H1 (cell line): ENCODE measurements at regions not wholly inside any gene's neighbourhood (a gene's known extent, or its start where the extent isn't known, plus 50 kb on each side); places are given as distances from the start of the nearest gene placed in this dataset.

ENCODE experiments used
- CTCF ChIA-PET: fragments of 300-600 bp; sonication (Branson Sonifier 250); formaldehyde crosslinking; loops from one replicate; lab custom pipeline; 2021; ENCODE audit not compliant: partially characterized antibody; lab: Charles Lee
- POLR2A ChIA-PET: fragments of 300-600 bp; sonication (Branson Sonifier 250); formaldehyde crosslinking; loops from one replicate; lab custom pipeline; 2021; ENCODE audit warnings: inconsistent platforms; ENCODE audit not compliant: partially characterized antibody; lab: Charles Lee
- DNase-seq, 2 experiments: peaks; one replicate each; pipeline versions ENCODE4 v3.0.0 to v3.0.0-alpha.2; 2010 to 2022; ENCODE audit warnings: low spot score in 2 of 2, low read depth in 1 of 2, mixed read lengths in 1 of 2
- FAIRE-seq: peaks from 2 replicates; lab custom pipeline; 2011; peaks lifted over from hg19 to GRCh38; lab: Jason Lieb, UNC
- H2AFZ ChIP-seq: 2 replicates; pipeline ENCODE4 v1.8.1; 2012; ENCODE audit warnings: low read length, inconsistent platforms
- H2AK5ac ChIP-seq: 2 replicates; pipeline ENCODE4 v1.6.1; 2013; ENCODE audit warnings: low read depth, low read length
- H2BK120ac ChIP-seq: replicated peaks from 2 replicates; pipeline ENCODE3; 2013; ENCODE audit warnings: low read depth, low read length, inconsistent platforms
- H2BK12ac ChIP-seq: 2 replicates; pipeline ENCODE4 v1.6.1; 2013; ENCODE audit warnings: low read depth, low read length
- H2BK15ac ChIP-seq: 2 replicates; pipeline ENCODE4 v1.6.1; 2013; ENCODE audit warnings: low read length
- H2BK20ac ChIP-seq: 2 replicates; pipeline ENCODE4 v1.6.1; 2013; ENCODE audit warnings: low read length
- H2BK5ac ChIP-seq: 2 replicates; pipeline ENCODE4 v1.6.1; 2013; ENCODE audit warnings: low read depth, low read length
- H3K14ac ChIP-seq: 2 replicates; pipeline ENCODE4 v1.6.1; 2013; ENCODE audit warnings: inconsistent platforms; ENCODE audit not compliant: insufficient read length
- H3K18ac ChIP-seq: 2 replicates; pipeline ENCODE4 v1.6.1; 2013; ENCODE audit warnings: low read length; ENCODE audit errors: extremely low read depth
- H3K23ac ChIP-seq: 2 replicates; pipeline ENCODE4 v1.6.1; 2013; ENCODE audit warnings: inconsistent platforms; ENCODE audit not compliant: insufficient read length
- H3K23me2 ChIP-seq: 2 replicates; pipeline ENCODE4 v1.6.1; 2013; ENCODE audit warnings: low read depth, low read length
- H3K27ac ChIP-seq: 2 replicates; pipeline ENCODE4 v1.6.1; 2011; ENCODE audit warnings: low read depth, low read length, inconsistent platforms
- H3K27me3 ChIP-seq, 4 experiments: replicated peaks in 1 of 4; 1 replicate in 1 of 4; 2 replicates in 3 of 4; pipeline versions ENCODE4 v1.6.1 to v1.8.1; 2011 to 2013; ENCODE audit warnings: low read length in 3 of 4, mild to moderate bottlenecking in 3 of 4, inconsistent platforms in 2 of 4, mixed read lengths in 2 of 4, moderate library complexity in 1 of 4; ENCODE audit not compliant: control insufficient read depth in 3 of 4, insufficient read depth in 3 of 4; ENCODE audit errors: extremely low read depth in 1 of 4
- H3K36me3 ChIP-seq, 4 experiments: 2 replicates each; pipeline versions ENCODE4 v1.6.1 to v1.8.1; 2011 to 2013; ENCODE audit warnings: mild to moderate bottlenecking in 4 of 4, low read length in 3 of 4, moderate library complexity in 2 of 4, control low read depth in 1 of 4, inconsistent platforms in 1 of 4; ENCODE audit not compliant: insufficient read depth in 4 of 4, control insufficient read depth in 2 of 4
- H3K4ac ChIP-seq: replicated peaks from 2 replicates; pipeline ENCODE3; 2013; ENCODE audit warnings: low read length, low read depth, mixed read lengths, inconsistent platforms; ENCODE audit not compliant: insufficient read length
- H3K4me1 ChIP-seq, 4 experiments: replicated peaks in 1 of 4; 1 replicate in 1 of 4; 2 replicates in 3 of 4; pipeline versions ENCODE4 v1.6.1 to v1.8.1; 2011 to 2013; ENCODE audit warnings: low read length in 3 of 4, inconsistent platforms in 2 of 4, mixed read lengths in 1 of 4; ENCODE audit not compliant: insufficient read depth in 4 of 4, control insufficient read depth in 3 of 4
- H3K4me2 ChIP-seq, 2 experiments: 2 replicates each; pipeline versions ENCODE4 v1.6.1 to v1.8.1; 2011 to 2013; ENCODE audit warnings: low read depth in 2 of 2, low read length in 2 of 2, control low read depth in 1 of 2, inconsistent platforms in 1 of 2, mild to moderate bottlenecking in 1 of 2; ENCODE audit not compliant: insufficient read depth in 1 of 2
- H3K4me3 ChIP-seq, 4 experiments: fragments of 200-600, 300-600 bp in 1 of 4; sonication (generic), shearing (Covaris generic), sonication (Bioruptor Twin) in 1 of 4; 2 replicates each; pipeline versions ENCODE4 v1.5.1 to v1.8.1; 2011 to 2016; ENCODE audit warnings: low read length in 4 of 4, low read depth in 3 of 4, control low read depth in 2 of 4, inconsistent platforms in 2 of 4, mild to moderate bottlenecking in 2 of 4, mixed read lengths in 1 of 4, moderate library complexity in 1 of 4; ENCODE audit not compliant: insufficient read depth in 2 of 4; ENCODE audit errors: extremely low read depth in 1 of 4
- H3K56ac ChIP-seq: replicated peaks from 2 replicates; pipeline ENCODE3; 2013; ENCODE audit warnings: low read depth, mild to moderate bottlenecking, mixed read lengths, low read length, inconsistent platforms; ENCODE audit not compliant: insufficient read length
- H3K79me1 ChIP-seq: 2 replicates; pipeline ENCODE4 v1.6.1; 2013; ENCODE audit warnings: low read depth, low read length, control low read depth
- H3K79me2 ChIP-seq, 2 experiments: 2 replicates each; pipeline versions ENCODE4 v1.6.1 to v1.8.1; 2012 to 2013; ENCODE audit warnings: low read length in 2 of 2, mild to moderate bottlenecking in 2 of 2, inconsistent platforms in 1 of 2; ENCODE audit not compliant: insufficient read depth in 2 of 2, control insufficient read depth in 1 of 2
- H3K9ac ChIP-seq, 4 experiments: replicated peaks in 1 of 4; 1 replicate in 1 of 4; 2 replicates in 3 of 4; pipeline versions ENCODE4 v1.6.1 to v1.8.1; 2011 to 2013; ENCODE audit warnings: low read depth in 3 of 4, low read length in 3 of 4, control low read depth in 2 of 4, mild to moderate bottlenecking in 2 of 4, moderate library complexity in 2 of 4, inconsistent platforms in 1 of 4; ENCODE audit errors: extremely low read depth in 1 of 4
- H3K9me3 ChIP-seq, 2 experiments: 2 replicates each; pipeline versions ENCODE4 v1.6.1 to v1.8.1; 2012 to 2013; ENCODE audit warnings: mild to moderate bottlenecking in 2 of 2, moderate library complexity in 2 of 2, control low read depth in 1 of 2, inconsistent platforms in 1 of 2, low read depth in 1 of 2, low read length in 1 of 2, mixed read lengths in 1 of 2; ENCODE audit not compliant: insufficient read depth in 2 of 2
- H4K20me1 ChIP-seq, 2 experiments: replicated peaks in 1 of 2; 2 replicates each; pipeline versions ENCODE3 to v1.8.1; 2011 to 2013; ENCODE audit warnings: inconsistent platforms in 2 of 2, low read length in 2 of 2, mild to moderate bottlenecking in 1 of 2; ENCODE audit not compliant: insufficient read depth in 2 of 2, control insufficient read depth in 1 of 2
- H4K5ac ChIP-seq: 2 replicates; pipeline ENCODE4 v1.6.1; 2013; ENCODE audit warnings: low read length, low read depth, mixed read lengths, inconsistent platforms; ENCODE audit not compliant: insufficient read length
- H4K8ac ChIP-seq: 2 replicates; pipeline ENCODE4 v1.8.0; 2013; ENCODE audit warnings: mild to moderate bottlenecking, moderate library complexity, low read length, inconsistent platforms; ENCODE audit not compliant: insufficient read depth; ENCODE audit errors: extremely low read depth
- H4K91ac ChIP-seq: replicated peaks from 2 replicates; pipeline ENCODE3; 2013; ENCODE audit warnings: low read length, mixed read lengths, inconsistent platforms; ENCODE audit not compliant: insufficient read length
- CHD2 ChIP-seq: IDR thresholded peaks from 2 replicates; pipeline ENCODE4 v1.6.1; 2012; ENCODE audit warnings: low read length, improper control_type of control experiment
- TCF12 ChIP-seq: IDR thresholded peaks from 2 replicates; pipeline ENCODE4 v1.6.1; 2011; ENCODE audit warnings: low read depth, mild to moderate bottlenecking, low read length
- WGBS, 2 experiments: shearing (Covaris generic) in 1 of 2; methylation state at CpG; one replicate each; pipeline versions ENCODE4 v1.1.6 to v1.1.7; 2013 to 2015; ENCODE audit warnings: low lambda C conversion rate in 2 of 2, mixed read lengths in 2 of 2, inconsistent platforms in 1 of 2, low coverage in 1 of 2, missing lambda C conversion rate in 1 of 2; ENCODE audit not compliant: insufficient replicate concordance in 2 of 2, insufficient coverage in 1 of 2, insufficient read length in 1 of 2; ENCODE audit errors: extremely low coverage in 1 of 2, missing lambda C conversion rate in 1 of 2; 5-methylcytosine and 5-hydroxymethylcytosine counted together

DNA sequence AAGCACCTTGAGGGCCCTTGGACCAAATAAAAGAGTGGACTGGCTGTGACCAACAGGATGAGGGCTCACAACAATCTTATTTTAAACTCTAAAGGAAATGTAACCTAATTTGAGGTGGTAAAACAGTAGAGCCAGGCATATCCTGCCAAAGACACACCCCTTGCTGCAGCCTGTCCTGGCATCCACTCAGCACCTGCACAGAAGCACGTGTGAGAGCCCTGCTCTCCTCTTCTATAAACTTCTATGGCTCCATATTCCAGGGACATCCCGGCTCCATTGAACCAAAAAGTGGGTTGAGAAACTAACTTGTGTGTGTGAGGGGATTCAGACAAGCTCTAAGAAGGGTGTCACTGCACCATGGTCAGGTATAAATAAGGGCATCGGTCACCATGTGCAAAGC, 190.9 kb upstream of the CHRNA7 start:
- Histone ChIP-seq H3K23ac (no peak overlapping the region), H2BK5ac (no peak overlapping the region), H2BK20ac (no peak overlapping the region), H2BK15ac (no peak overlapping the region), H3K27me3 (peaks cover 0 to 1% (median 0%) of the 10 kb centered on the region in 4 experiments; a peak in 1 of 7 replicates), H3K4ac (no peak overlapping the region), H3K23me2 (no peaks in the 10 kb centered on the region), H3K27ac (no peak overlapping the region), H2BK12ac (no peak overlapping the region), H3K14ac (no peak overlapping the region), H3K36me3 (no peaks in the 10 kb centered on the region), H4K20me1 (no peaks in the 10 kb centered on the region), H2BK120ac (no peak overlapping the region), H4K5ac (no peak overlapping the region), H3K4me2 (no peak overlapping the region), H3K56ac (no peak overlapping the region), H4K91ac (no peak overlapping the region), H3K9me3 (no peaks in the 10 kb centered on the region; a peak in 1 of 4 replicates), H2AFZ (no peak overlapping the region), H3K9ac (no peak overlapping the region), H3K79me1 (no peaks in the 10 kb centered on the region), H3K4me1 (no peaks in the 10 kb centered on the region), H2AK5ac (no peak overlapping the region), H3K18ac (no peak overlapping the region), H3K79me2 (no peaks in the 10 kb centered on the region), H4K8ac (no peak overlapping the region), H3K4me3 (no peak overlapping the region)
- ChIA-PET POLR2A (no interaction called here), CTCF (interaction anchor here (1.3 kb wide), 1 partner anchor 9 kb away, joined by 3 read pairs; no protein-coding TSS in a partner anchor)
- no peak for DNase-seq
- WGBS, 2 experiments = 90% methylated on average over 3 of the region's 3 CpGs; no CpG with 5 or more reads in 1 of the 2 experiments
- FAIRE-seq = no peak
- TF ChIP-seq TCF12 = no peak
- TF ChIP-seq CHD2 = no peak
